Endothelial cell of umbilical vein (primary cell): ENCODE measurements at regions not wholly inside any gene's neighbourhood (a gene's known extent, or its start where the extent isn't known, plus 50 kb on each side); places are given as distances from the start of the nearest gene placed in this dataset.

Experiments
- BruUV-seq: library from RNA; stranded (reverse); fragments of 400-500 nt; replicated peaks from 2 replicates; lab custom pipeline; 2021; lab: Mats Ljungman, UMichigan
- CTCF ChIA-PET: fragments of 300-600, 350-600 bp; sonication (Branson Sonifier 250); formaldehyde crosslinking; loops from one replicate; lab custom pipeline; 2021; ENCODE audit warnings: antibody characterized with exemption, inconsistent platforms; lab: Charles Lee
- POLR2A ChIA-PET: fragments of 300-600, 350-600 bp; sonication (Branson Sonifier 250); formaldehyde crosslinking; loops from one replicate; lab custom pipeline; 2021; ENCODE audit warnings: antibody characterized with exemption, inconsistent platforms; lab: Charles Lee
- DNase-seq: peaks from one replicate; pipeline ENCODE4 v3.0.0-alpha.2; 2011; ENCODE audit warnings: low read depth, low spot score
- FAIRE-seq: peaks from 2 replicates; lab custom pipeline; 2011; peaks lifted over from hg19 to GRCh38; lab: Jason Lieb, UNC
- H2AFZ ChIP-seq: 2 replicates; pipeline ENCODE4 v1.6.0; 2012; ENCODE audit warnings: low read depth, low read length, control low read depth, inconsistent platforms
- H3K27ac ChIP-seq: 2 replicates; pipeline ENCODE4 v1.5.1; 2011; ENCODE audit warnings: low read depth, mild to moderate bottlenecking, control low read depth, low read length, moderate library complexity; ENCODE audit not compliant: insufficient read depth
- H3K27me3 ChIP-seq, 2 experiments: 2 replicates each; pipeline versions ENCODE4 v1.6.0 to v1.6.1; 2011; ENCODE audit warnings: low read length in 2 of 2, mixed read lengths in 1 of 2; ENCODE audit not compliant: control insufficient read depth in 2 of 2, insufficient read depth in 2 of 2
- H3K36me3 ChIP-seq, 2 experiments: 2 replicates in 1 of 2; 3 replicates in 1 of 2; pipeline ENCODE4 v1.5.1; 2011; ENCODE audit warnings: low read length in 2 of 2, mild to moderate bottlenecking in 1 of 2, moderate library complexity in 1 of 2; ENCODE audit not compliant: control insufficient read depth in 2 of 2, insufficient read depth in 2 of 2; ENCODE audit errors: extremely low read depth in 1 of 2
- H3K4me1 ChIP-seq: 3 replicates; pipeline ENCODE4 v1.5.1; 2011; ENCODE audit warnings: mild to moderate bottlenecking, low read length; ENCODE audit not compliant: control insufficient read depth, insufficient read depth; ENCODE audit errors: extremely low read depth
- H3K4me2 ChIP-seq: 2 replicates; pipeline ENCODE4 v1.6.1; 2011; ENCODE audit warnings: low read length, control low read depth, mixed read lengths; ENCODE audit not compliant: insufficient read depth
- H3K4me3 ChIP-seq, 3 experiments: fragments of 200-600 bp in 1 of 3; sonication (generic), shearing (Covaris generic) in 1 of 3; replicated peaks in 1 of 3; 2 replicates each; pipeline ENCODE4 v1.5.1; 2011 to 2016; ENCODE audit warnings: control low read depth in 3 of 3, low read length in 3 of 3, mild to moderate bottlenecking in 2 of 3, inconsistent platforms in 1 of 3, low read depth in 1 of 3, moderate library complexity in 1 of 3; ENCODE audit not compliant: insufficient read depth in 1 of 3
- H3K79me2 ChIP-seq: 2 replicates; pipeline ENCODE4 v1.6.0; 2012; ENCODE audit warnings: low read length, inconsistent platforms; ENCODE audit not compliant: control insufficient read depth, insufficient read depth
- H3K9ac ChIP-seq: replicated peaks from 2 replicates; pipeline ENCODE3; 2011; ENCODE audit warnings: low read length, control low read depth; ENCODE audit not compliant: insufficient read depth; ENCODE audit errors: extremely low read depth
- H3K9me1 ChIP-seq: replicated peaks from 3 replicates; pipeline ENCODE4 v1.6.0; 2011; ENCODE audit warnings: mild to moderate bottlenecking, low read length; ENCODE audit not compliant: control insufficient read depth, insufficient read depth; ENCODE audit errors: extremely low read depth
- H3K9me3 ChIP-seq: replicated peaks from 2 replicates; pipeline ENCODE4 v1.5.1; 2012; ENCODE audit warnings: low read length, inconsistent platforms; ENCODE audit not compliant: control insufficient read depth, insufficient read depth
- H4K20me1 ChIP-seq: replicated peaks from 2 replicates; pipeline ENCODE3; 2011; ENCODE audit warnings: mild to moderate bottlenecking, low read length; ENCODE audit not compliant: control insufficient read depth, insufficient read depth; ENCODE audit errors: extremely low read depth
- EZH2 ChIP-seq: IDR thresholded peaks from 2 replicates; pipeline ENCODE4 v1.6.1; 2012; ENCODE audit warnings: borderline replicate concordance, low read depth, mild to moderate bottlenecking, moderate library complexity, low read length, inconsistent platforms; ENCODE audit not compliant: severe bottlenecking
- FOS ChIP-seq: IDR thresholded peaks from 2 replicates; pipeline ENCODE4 v1.6.1; 2011; ENCODE audit warnings: mild to moderate bottlenecking, low read length, moderate library complexity, borderline replicate concordance; ENCODE audit not compliant: insufficient read depth
- GATA2 ChIP-seq: IDR thresholded peaks from 2 replicates; pipeline ENCODE4 v1.7.0; 2011; ENCODE audit warnings: low read depth, mild to moderate bottlenecking, moderate library complexity, mixed read lengths, low read length; ENCODE audit not compliant: insufficient read length, insufficient read depth
- JUN ChIP-seq: IDR thresholded peaks from 2 replicates; pipeline ENCODE4 v1.6.1; 2011; ENCODE audit warnings: borderline replicate concordance, low read depth; ENCODE audit not compliant: insufficient read length, insufficient read depth
- MYC ChIP-seq: IDR thresholded peaks from one replicate; pipeline ENCODE4 v1.6.1; 2011; ENCODE audit warnings: mild to moderate bottlenecking, low read depth, low read length
- POLR2A ChIP-seq: IDR thresholded peaks from 2 replicates; pipeline ENCODE4 v1.6.1; 2012; ENCODE audit warnings: low read depth, mild to moderate bottlenecking, control low read depth, low read length
- POLR2AphosphoS5 ChIP-seq: IDR thresholded peaks from 2 replicates; pipeline ENCODE4 v1.6.1; 2012; ENCODE audit warnings: low read depth, mild to moderate bottlenecking, control low read depth, low read length, moderate library complexity; ENCODE audit not compliant: insufficient read depth
- dilution Hi-C: fragments of 300-500 bp; cut with MboI; formaldehyde crosslinking; loops from one replicate; pipeline ENCODE4 v1.15.0; 2019; ENCODE audit warnings: low sequenced_read_pairs; ENCODE audit not compliant: extremely low pct_ligation_motif_present
- intact Hi-C: fragments of 100-400 bp; cut with micrococcal nuclease; formaldehyde crosslinking; loops from one replicate; pipeline ENCODE4 v1.10.0; 2022
- TF ChIP-seq, protein P1 (sequence below): IDR thresholded peaks from 2 replicates; pipeline ENCODE4 v1.6.1; 2011; ENCODE audit not compliant: insufficient read depth, insufficient read length

DNA sequence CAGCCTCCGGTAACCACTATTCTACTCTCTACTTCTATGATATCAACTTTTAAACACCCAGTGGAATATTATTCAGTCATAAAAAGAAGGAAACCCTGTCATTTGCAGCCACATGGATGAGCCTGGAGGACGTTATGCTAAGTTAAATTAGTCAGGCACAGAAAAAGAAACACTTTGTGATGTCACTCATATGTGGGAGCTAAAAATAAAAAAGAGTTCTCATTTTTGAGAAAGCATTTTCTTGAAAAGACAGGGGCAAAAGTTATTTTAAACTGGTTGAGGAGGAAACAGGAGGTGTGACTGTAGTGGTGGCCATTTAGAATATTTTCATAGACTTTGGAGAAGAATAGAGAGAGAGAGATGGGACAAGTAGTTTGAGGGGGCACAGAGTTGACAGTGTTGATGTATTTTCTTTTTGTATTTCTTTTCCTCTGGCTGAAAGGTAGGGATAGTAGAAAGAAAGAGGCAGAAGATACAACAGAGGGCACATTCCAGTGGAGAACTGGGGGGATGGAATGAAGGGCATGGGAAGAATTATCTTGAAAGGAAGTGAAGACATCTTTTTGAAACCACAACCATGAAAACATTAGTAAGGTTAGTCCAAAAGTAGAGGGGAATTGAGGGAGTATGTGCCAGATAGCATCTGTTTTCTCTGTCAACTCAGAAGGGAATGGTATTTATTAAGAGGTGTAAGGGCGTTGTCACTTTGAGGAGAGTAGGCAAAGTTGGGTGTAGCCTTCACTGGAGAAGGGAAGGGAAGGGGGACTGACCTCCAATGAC is 181.3 kb upstream of the GMDS start:
- no peaks in the 10 kb centered on the region for H3K9me1 ChIP-seq
- no peaks in the 10 kb centered on the region for H3K36me3 ChIP-seq
- no peaks in the 10 kb centered on the region for H3K4me1 ChIP-seq
- intact Hi-C loops, result no loop called here
- no peak overlapping the region for H3K4me3 ChIP-seq
- H3K27ac ChIP-seq, result no peak overlapping the region
- no peaks in the 10 kb centered on the region for H3K79me2 ChIP-seq
- TF ChIP-seq EZH2 (no peak), POLR2A (no peak), POLR2AphosphoS5 (no peak), FOS (no peak), GATA2 (no peak)
- TF ChIP-seq, protein P1, sequence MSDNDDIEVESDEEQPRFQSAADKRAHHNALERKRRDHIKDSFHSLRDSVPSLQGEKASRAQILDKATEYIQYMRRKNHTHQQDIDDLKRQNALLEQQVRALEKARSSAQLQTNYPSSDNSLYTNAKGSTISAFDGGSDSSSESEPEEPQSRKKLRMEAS, result no peak
- CTCF ChIA-PET, result no interaction called here
- no peak overlapping the region for H2AFZ ChIP-seq
- no peak overlapping the region for H3K9ac ChIP-seq
- BruUV-seq, result no TSS peak
- no peak overlapping the region for H3K4me2 ChIP-seq
- no peak for DNase-seq
- no peak for FAIRE-seq
- H4K20me1 ChIP-seq, result no peaks in the 10 kb centered on the region
- POLR2A ChIA-PET, result no interaction called here
- dilution Hi-C loops, result no loop called here
- H3K27me3 ChIP-seq, result no peaks in the 10 kb centered on the region
- H3K9me3 ChIP-seq, result no peaks in the 10 kb centered on the region

DNA sequence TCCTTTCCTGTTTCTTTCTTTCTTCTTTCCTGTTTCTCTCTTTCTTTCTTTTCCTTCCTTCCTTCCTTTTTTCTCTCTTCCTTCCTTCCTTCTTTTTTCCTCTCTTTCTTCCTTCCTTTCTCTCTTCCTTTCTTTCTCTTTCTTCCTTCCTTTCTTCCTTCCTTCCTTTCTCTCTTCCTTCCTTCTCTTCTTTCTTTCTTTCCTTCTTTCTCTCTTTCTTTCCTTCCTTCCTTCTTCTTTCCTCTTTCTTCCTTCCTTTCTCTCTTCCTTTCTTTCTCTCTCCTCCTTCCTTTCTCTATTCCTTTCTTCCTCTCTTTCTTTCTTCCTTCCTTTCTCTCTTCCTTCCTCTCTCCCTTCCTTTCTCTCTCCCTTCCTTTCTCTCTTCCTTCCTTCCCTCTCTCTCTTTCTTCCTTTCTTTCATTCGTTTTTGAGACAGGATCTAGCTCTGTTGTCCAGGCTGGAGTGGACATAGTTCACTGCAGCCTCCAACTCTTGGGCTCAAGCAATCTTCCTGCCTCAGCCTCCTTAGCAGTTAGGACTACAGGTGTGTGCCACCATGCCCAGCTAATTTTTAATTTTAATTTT is 170.8 kb upstream of the GMDS start:
- no peaks in the 10 kb centered on the region for H3K36me3 ChIP-seq
- H3K4me1 ChIP-seq, result peaks cover 9% of the 10 kb centered on the region
- FAIRE-seq (no peak), DNase-seq (no peak)
- no peaks in the 10 kb centered on the region for H3K9me1 ChIP-seq
- H3K4me2 ChIP-seq, result no peak overlapping the region
- BruUV-seq, result no TSS peak
- ChIA-PET CTCF (no interaction called here), POLR2A (no interaction called here)
- H4K20me1 ChIP-seq, result no peaks in the 10 kb centered on the region
- no peak overlapping the region for H3K27ac ChIP-seq
- no peak overlapping the region for H2AFZ ChIP-seq
- H3K27me3 ChIP-seq, result no peaks in the 10 kb centered on the region
- no peaks in the 10 kb centered on the region for H3K79me2 ChIP-seq
- H3K4me3 ChIP-seq, result no peak overlapping the region
- dilution Hi-C loops, result no loop called here
- intact Hi-C loops, result no loop called here
- no peak overlapping the region for H3K9ac ChIP-seq
- TF ChIP-seq EZH2, result no peak
- TF ChIP-seq JUN, result no peak
- TF ChIP-seq MYC, result no peak
- no peaks in the 10 kb centered on the region for H3K9me3 ChIP-seq
